ENCODE measurements at regions not wholly inside any gene's neighbourhood (a gene's known extent, or its start where the extent isn't known, plus 50 kb on each side); places are given as distances from the start of the nearest gene placed in this dataset.

- no peak for TF ChIP-seq MAX (IDR thresholded peaks at IDR 0.05)
- no peak for TF ChIP-seq CTCF (IDR thresholded peaks at IDR 0.05 in 2 of 3, conservative IDR thresholded peaks at IDR 0.05 in 1 of 3; ENCODE audit: borderline replicate concordance in 1 of 3, insufficient read depth in 1 of 3, low read depth in 2 of 3, low read length in 2 of 3)
- TF ChIP-seq POLR2AphosphoS5 (IDR thresholded peaks at IDR 0.05; ENCODE audit: low read depth, low read length): no peak
- no peak for TF ChIP-seq ELF1 (IDR thresholded peaks at IDR 0.05; ENCODE audit: borderline replicate concordance, low read depth)
- TF ChIP-seq EZH2phosphoT487 (IDR thresholded peaks at IDR 0.05; ENCODE audit: borderline replicate concordance): no peak
- no peak for TF ChIP-seq ZBTB33 (IDR thresholded peaks at IDR 0.05; ENCODE audit: extremely low read depth, insufficient replicate concordance, low read length)
- TF ChIP-seq YY1 (IDR thresholded peaks at IDR 0.05; ENCODE audit: extremely low read depth, insufficient replicate concordance, low read depth, low read length): no peak
- no peak for TF ChIP-seq POLR2A (IDR thresholded peaks at IDR 0.05; ENCODE audit: borderline replicate concordance, extremely low read depth, insufficient read depth, insufficient read length)
- no peak for TF ChIP-seq ZNF274 (IDR thresholded peaks at IDR 0.05; ENCODE audit: low read depth, low read length)
- TF ChIP-seq SIN3A (IDR thresholded peaks at IDR 0.05; ENCODE audit: low read depth): no peak
- TF ChIP-seq SP1 (IDR thresholded peaks at IDR 0.05; ENCODE audit: low read depth): no peak
- no peak for TF ChIP-seq JUND (IDR thresholded peaks at IDR 0.05)
- no peak for TF ChIP-seq CEBPB (IDR thresholded peaks at IDR 0.05; ENCODE audit: low read depth)
These were observed 639.9 kb upstream of the FBXO33 start for GRCh38 chr14:40072175-40072574.
